Stimulated activated naive CD8-positive, alpha-beta T cell treated with anti-CD3 and anti-CD28 coated beads, Interleukin-15, amount 100 ng/mL, for 72 hours (primary cell): ENCODE measurements at regions not wholly inside any gene's neighbourhood (a gene's known extent, or its start where the extent isn't known, plus 50 kb on each side); places are given as distances from the start of the nearest gene placed in this dataset.
A peak's percentile ranks its signal among the peaks of the same experiment; 100 is the strongest.
"Not testable (repeated sequence)": the region's sequence is repeated elsewhere in the genome, so short reads cannot be mapped to it uniquely, and the experiment has no call there.

ENCODE experiments used
- ATAC-seq: fragments of 150-1000 bp; cut with Tn5 transposase; 2 replicates; pipeline ENCODE4 v1.10.0; 2021; ENCODE audit warnings: mild to moderate bottlenecking, moderate library complexity
- DNase-seq, 2 donors: peaks; one replicate each; pipeline ENCODE4 v3.0.0; 2021 to 2022
- H3K27ac Mint-ChIP-seq, 2 donors: one replicate each; pipeline ENCODE4 v1.8.0; 2022; ENCODE audit warnings: mild to moderate bottlenecking in 2 of 2, mixed read lengths in 2 of 2, moderate library complexity in 2 of 2
- H3K27me3 Mint-ChIP-seq: one replicate; pipeline ENCODE4 v1.8.0; 2022; ENCODE audit warnings: mixed read lengths
- H3K4me1 Mint-ChIP-seq: one replicate; pipeline ENCODE4 v1.8.0; 2022; ENCODE audit warnings: mild to moderate bottlenecking, mixed read lengths
- H3K4me3 Mint-ChIP-seq, 2 donors: one replicate each; pipeline ENCODE4 v1.8.0; 2022; ENCODE audit warnings: mild to moderate bottlenecking in 2 of 2, mixed read lengths in 2 of 2, moderate library complexity in 1 of 2
- H3K9me3 Mint-ChIP-seq, 2 donors: one replicate each; pipeline ENCODE4 v1.8.0; 2022; ENCODE audit warnings: mixed read lengths in 2 of 2

GRCh38 chr17:26731005-26731921 is 562.7 kb upstream of the WSB1 start:
- DNase-seq (no peak), ATAC-seq (no peak)
- H3K4me1 Mint-ChIP-seq, result no peaks in the 10 kb centered on the region
- H3K27ac Mint-ChIP-seq, result no peak overlapping the region
- H3K4me3 Mint-ChIP-seq, result peak overlapping the region in 1 of 2 donors; percentile 24
- no peaks in the 10 kb centered on the region for H3K27me3 Mint-ChIP-seq
- peaks cover 6 to 20% of the 10 kb centered on the region in 2 donors for H3K9me3 Mint-ChIP-seq

- not testable (repeated sequence) for H3K27ac Mint-ChIP-seq, H3K4me3 Mint-ChIP-seq, H3K4me1 Mint-ChIP-seq, ATAC-seq, DNase-seq, H3K27me3 Mint-ChIP-seq
- peaks cover 8 to 24% of the 10 kb centered on the region in 2 donors for H3K9me3 Mint-ChIP-seq
Measured at GRCh38 chr17:26731926-26732325, 562.0 kb upstream of the WSB1 start.

- not testable (repeated sequence) for H3K4me1 Mint-ChIP-seq, ATAC-seq, H3K4me3 Mint-ChIP-seq, DNase-seq, H3K27ac Mint-ChIP-seq, H3K27me3 Mint-ChIP-seq
- peaks cover 16 to 28% of the 10 kb centered on the region in 2 donors for H3K9me3 Mint-ChIP-seq
Measured at GRCh38 chr17:26734775-26735174, 559.1 kb upstream of the WSB1 start.

- not testable (repeated sequence) for ATAC-seq, H3K4me1 Mint-ChIP-seq, H3K27me3 Mint-ChIP-seq, H3K27ac Mint-ChIP-seq, H3K4me3 Mint-ChIP-seq, DNase-seq
- peaks cover 16 to 32% of the 10 kb centered on the region in 2 donors for H3K9me3 Mint-ChIP-seq
Measured at GRCh38 chr17:26735977-26736376, 557.9 kb upstream of the WSB1 start.

DNA sequence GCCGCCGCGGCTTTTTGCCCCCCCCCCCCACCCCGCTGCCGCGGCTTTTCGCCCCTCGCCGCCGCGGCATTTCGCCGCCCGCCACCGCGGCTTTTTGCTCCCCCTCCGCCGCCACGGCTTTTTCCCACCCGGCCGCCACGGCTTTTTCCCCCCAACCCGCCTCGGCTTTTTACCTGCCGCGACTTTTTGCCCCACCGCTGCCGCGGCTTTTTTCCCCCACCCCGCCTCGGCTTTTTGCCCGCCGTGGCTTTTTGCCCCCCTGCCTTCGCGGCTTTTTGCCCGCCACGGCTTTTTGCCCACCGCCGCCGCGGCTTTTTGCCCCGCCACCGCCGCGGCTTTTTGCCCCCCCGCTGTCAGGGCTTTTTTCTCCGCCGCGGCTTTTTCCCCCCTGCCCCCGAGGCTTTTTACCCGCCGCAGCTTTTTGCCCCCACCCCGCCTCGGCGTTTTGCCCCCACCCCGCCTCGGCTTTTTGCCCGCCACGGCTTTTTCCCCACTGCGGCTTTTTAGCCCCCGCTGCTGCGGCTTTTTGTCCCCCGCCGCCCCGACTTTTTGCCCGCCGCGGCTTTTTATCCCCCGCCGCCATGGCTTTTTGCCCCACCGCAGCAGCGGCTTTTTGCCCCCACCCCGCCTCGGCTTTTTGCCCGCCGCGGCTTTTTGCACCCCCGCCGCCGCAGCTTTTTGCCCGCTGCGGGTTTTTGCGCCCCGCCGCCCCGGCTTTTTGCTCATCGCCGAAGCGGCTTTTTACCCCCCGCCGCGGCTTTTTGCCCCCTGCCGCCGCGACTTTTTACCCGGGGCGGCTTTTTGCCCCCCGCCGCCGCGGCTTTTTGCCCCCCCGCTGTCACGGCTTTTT is 527.8 kb upstream of the WSB1 start:
- Mint-ChIP-seq H3K9me3 (peaks cover 5 to 8% of the 10 kb centered on the region in 2 donors), H3K27ac (no peak overlapping the region), H3K4me1 (no peaks in the 10 kb centered on the region), H3K27me3 (peaks cover 8% of the 10 kb centered on the region), H3K4me3 (no peak overlapping the region)
- DNase-seq (no peak), ATAC-seq (no peak)

DNA sequence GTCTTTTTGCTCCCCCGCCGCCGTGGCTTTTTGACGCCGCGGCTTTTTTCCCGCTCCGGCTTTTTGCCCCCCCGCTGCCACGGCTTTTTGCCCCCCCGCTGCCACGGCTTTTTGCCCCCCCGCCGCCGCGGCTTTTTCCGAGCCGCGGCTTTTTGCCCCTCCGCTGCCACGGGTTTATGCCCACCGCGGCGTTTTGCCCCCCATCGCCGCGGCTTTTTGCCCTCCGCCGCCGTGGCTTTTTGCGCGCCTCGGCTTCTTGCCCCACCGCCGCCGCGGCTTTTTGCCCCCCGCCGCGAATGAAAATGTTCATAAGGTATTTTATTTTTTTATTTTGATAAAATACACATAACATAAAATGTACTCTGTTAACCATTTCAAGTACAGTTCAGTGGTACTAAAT is 527.2 kb upstream of the WSB1 start:
- DNase-seq, result no peak
- Mint-ChIP-seq H3K4me1 (no peaks in the 10 kb centered on the region), H3K27me3 (peaks cover 8% of the 10 kb centered on the region), H3K27ac (no peak overlapping the region), H3K9me3 (peaks cover 5 to 8% of the 10 kb centered on the region in 2 donors), H3K4me3 (no peak overlapping the region)
- ATAC-seq, result no peak

DNA sequence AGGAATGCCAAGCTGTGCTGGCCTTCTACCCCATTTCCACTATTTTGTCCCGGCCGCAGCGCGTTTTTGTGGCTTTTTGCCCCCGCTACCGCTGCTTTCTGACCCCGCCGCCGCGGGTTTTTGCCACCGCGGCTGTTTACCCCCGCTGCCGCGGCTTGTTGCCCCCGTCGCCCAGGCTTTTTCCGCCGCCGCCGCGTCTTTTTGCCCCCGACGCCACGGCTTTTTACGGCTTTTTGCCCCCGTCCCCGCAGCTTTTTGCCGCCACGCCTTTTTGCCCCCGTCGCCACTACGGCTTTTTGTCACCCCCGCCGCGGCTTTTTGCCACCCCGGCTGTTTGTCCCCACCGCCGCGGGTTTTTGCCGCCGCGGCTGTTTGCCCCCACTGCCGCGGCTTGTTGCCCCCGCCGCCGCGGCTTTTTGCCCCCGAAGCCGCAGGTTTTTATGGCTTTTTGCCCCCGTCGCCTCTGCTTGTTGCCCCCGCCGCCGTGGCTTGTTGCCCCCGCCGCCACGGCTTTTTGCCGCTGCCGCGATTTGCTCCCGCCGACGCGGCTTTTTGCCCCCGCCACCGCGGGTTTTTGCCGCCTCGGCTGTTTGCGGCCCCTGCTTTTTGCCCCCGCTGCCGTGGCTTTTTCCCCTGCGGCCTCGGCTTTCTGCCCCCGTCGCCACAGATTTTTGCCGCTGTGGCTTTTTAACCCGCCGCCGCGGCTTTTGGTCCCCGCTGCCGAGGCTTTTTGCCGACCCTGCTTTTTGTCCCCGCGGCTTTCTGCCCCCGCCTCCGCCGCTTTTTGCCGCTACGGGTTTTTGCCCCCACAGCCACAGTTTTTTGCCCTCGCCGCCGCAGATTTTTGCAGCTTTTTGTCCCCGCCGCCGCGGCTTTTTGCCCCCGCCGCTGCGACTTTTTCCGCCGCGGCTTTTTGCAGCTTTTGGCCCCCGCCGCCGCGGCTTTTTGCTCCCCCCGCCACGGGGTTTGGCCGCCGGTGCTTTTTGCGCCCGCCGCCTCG is 520.4 kb upstream of the WSB1 start:
- ATAC-seq (no peak), DNase-seq (no peak)
- H3K4me3 Mint-ChIP-seq, result no peak overlapping the region
- H3K27me3 Mint-ChIP-seq, result peaks cover 6% of the 10 kb centered on the region
- peaks cover 0 to 8% of the 10 kb centered on the region in 2 donors for H3K9me3 Mint-ChIP-seq
- no peak overlapping the region for H3K27ac Mint-ChIP-seq
- H3K4me1 Mint-ChIP-seq, result no peaks in the 10 kb centered on the region

GRCh38 chr17:26774291-26775218 is 519.4 kb upstream of the WSB1 start:
- H3K4me1 Mint-ChIP-seq, result no peaks in the 10 kb centered on the region
- H3K27ac Mint-ChIP-seq, result no peak overlapping the region
- peaks cover 0 to 8% of the 10 kb centered on the region in 2 donors for H3K9me3 Mint-ChIP-seq
- no peak for DNase-seq
- H3K27me3 Mint-ChIP-seq, result peaks cover 6% of the 10 kb centered on the region
- no peak overlapping the region for H3K4me3 Mint-ChIP-seq
- no peak for ATAC-seq

DNA sequence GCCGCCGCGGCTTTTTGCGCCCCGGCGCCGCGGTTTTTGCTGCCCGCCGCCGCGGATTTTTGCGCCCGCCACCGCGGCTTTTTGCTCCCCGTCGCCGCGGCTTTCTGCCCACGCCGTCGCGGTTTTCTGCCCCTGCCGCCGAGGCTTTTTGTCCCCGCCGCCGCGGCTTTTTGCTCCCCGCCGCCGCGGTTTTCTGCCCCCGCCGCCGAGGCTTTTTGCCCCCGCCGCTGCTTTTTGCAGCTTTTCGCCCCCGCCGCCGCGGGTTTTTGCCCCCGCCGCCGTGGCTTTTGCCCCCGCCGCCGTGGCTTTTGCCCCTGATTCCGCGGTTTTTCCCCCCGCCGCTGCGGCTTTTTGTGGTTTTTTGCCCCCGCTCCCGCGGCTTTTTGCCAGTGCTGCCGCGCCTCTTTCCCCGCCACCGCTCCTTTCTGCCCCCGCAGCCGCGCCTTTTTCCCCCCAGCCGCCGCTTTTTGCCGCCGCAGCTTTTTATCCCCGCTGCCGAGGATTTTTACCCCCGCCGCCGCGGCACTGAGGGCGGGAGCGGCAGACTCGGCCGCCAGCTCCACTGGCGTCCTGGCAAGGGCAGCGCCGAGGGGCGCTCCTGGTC is 518.6 kb upstream of the WSB1 start:
- H3K4me1 Mint-ChIP-seq, result no peaks in the 10 kb centered on the region
- DNase-seq (no peak), ATAC-seq (no peak)
- H3K4me3 Mint-ChIP-seq, result no peak overlapping the region
- no peak overlapping the region for H3K27ac Mint-ChIP-seq
- H3K27me3 Mint-ChIP-seq, result peaks cover 6% of the 10 kb centered on the region
- H3K9me3 Mint-ChIP-seq, result peaks cover 0 to 8% of the 10 kb centered on the region in 2 donors

DNA sequence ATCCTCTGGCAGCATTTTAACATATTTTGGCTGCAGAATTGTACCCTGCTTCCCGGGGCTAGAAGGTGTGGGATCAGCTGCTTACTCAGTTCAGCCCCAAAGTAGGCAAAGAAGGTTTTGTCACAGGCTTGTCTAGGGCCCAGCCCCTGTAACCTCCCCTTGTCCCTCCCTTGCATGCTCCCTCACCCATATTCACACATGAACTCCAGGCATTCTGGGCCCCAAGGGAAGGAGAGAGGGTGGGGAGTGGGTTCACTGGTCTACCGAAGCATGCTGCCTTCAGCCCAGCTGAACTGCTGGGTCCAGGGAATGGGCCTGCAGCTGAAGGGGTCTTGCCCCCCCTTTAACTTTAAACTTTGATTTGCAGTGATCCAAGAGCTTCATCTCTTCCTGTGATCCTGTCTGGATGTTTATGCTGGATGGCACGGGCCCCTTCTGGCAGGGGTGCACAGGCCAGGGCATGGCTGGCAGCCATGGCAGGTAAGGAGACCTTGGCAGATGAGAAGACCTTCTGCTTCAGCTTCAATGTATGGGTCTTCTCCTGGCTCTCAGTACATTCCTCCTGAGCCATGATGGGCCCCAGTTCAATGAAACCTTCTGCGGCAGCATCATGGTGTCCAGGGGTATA is 513.6 kb upstream of the WSB1 start:
- DNase-seq, H3K4me1 Mint-ChIP-seq, ATAC-seq, H3K4me3 Mint-ChIP-seq, H3K27ac Mint-ChIP-seq, H3K27me3 Mint-ChIP-seq: not testable (repeated sequence)
- peaks cover 5 to 16% of the 10 kb centered on the region in 2 donors for H3K9me3 Mint-ChIP-seq

GRCh38 chr17:26782153-26782552 is 511.8 kb upstream of the WSB1 start:
- peaks cover 5 to 8% of the 10 kb centered on the region in 2 donors for H3K9me3 Mint-ChIP-seq
- DNase-seq, result no peak
- H3K27ac Mint-ChIP-seq, result no peak overlapping the region
- no peaks in the 10 kb centered on the region for H3K4me1 Mint-ChIP-seq
- H3K27me3 Mint-ChIP-seq, result no peaks in the 10 kb centered on the region
- no peak overlapping the region for H3K4me3 Mint-ChIP-seq
- ATAC-seq, result no peak

DNA sequence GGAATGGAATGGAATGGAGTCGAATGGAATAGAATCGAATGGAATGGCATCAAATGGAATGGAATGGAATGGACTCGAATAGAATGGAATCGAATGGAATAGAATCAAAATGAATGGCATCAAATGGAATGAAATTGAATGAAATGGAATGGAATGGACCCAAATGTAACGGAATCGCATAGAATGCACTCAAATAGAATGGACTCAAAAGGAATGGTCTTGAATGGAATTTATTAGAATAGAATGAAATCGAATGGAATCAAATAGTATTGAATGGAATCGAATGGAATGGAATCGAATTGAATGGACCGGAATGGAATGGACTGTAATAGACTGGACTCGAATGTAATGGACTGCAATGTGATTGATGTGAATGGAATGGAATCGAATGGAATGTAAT is 501.4 kb upstream of the WSB1 start:
- Mint-ChIP-seq H3K9me3 (no peaks in the 10 kb centered on the region), H3K4me3 (no peak overlapping the region), H3K27me3 (no peaks in the 10 kb centered on the region), H3K27ac (no peak overlapping the region), H3K4me1 (no peaks in the 10 kb centered on the region)
- DNase-seq, result no peak
- no peak for ATAC-seq

DNA sequence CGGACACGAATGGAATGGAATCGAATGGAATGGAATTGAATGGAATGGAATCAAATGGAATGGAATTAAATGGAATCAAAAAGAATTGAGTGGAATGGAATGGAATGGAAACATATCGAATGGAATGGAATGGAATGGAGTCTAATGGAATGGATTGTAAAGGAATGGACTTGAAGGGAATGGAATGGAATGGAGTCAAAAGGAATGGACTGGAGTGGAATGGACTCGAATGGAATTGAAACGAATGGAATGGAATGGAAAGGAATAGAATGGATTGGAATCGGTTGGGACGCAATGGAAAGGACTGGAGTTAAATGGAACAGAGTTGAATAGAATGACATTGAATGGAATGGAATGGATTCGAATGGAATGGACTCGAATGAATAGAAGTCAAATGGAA is 486.9 kb upstream of the WSB1 start:
- Mint-ChIP-seq H3K27ac (no peak overlapping the region), H3K9me3 (peaks cover 0 to 3% of the 10 kb centered on the region in 2 donors), H3K4me3 (no peak overlapping the region), H3K27me3 (no peaks in the 10 kb centered on the region), H3K4me1 (no peaks in the 10 kb centered on the region)
- no peak for DNase-seq
- no peak for ATAC-seq
